OCI-LY3 (cell line): ENCODE measurements at regions not wholly inside any gene's neighbourhood (a gene's known extent, or its start where the extent isn't known, plus 50 kb on each side); places are given as distances from the start of the nearest gene placed in this dataset.

Experiments used
- CTCF ChIP-seq: fragments of 200-600, 300-600 bp; sonication (generic); IDR thresholded peaks from 2 replicates; pipeline ENCODE4 v1.5.1; 2014; ENCODE audit warnings: antibody characterized with exemption, low read length, low read depth
- EZH2phosphoT487 ChIP-seq: fragments of 200-600 bp; shearing (Covaris generic); IDR thresholded peaks from 2 replicates; pipeline ENCODE4 v1.6.1; 2018; ENCODE audit warnings: antibody characterized with exemption, mixed run types, low read depth

- no peak for TF ChIP-seq CTCF
- no peak for TF ChIP-seq EZH2phosphoT487
Observed at GRCh38 chr5:162274679-162275078, 207.1 kb downstream of the GABRG2 start.
